Right renal pelvis (tissue), 4 donors: ENCODE measurements at regions not wholly inside any gene's neighbourhood (a gene's known extent, or its start where the extent isn't known, plus 50 kb on each side); places are given as distances from the start of the nearest gene placed in this dataset.

ENCODE experiments used
- DNase-seq, 4 donors: peaks; one replicate each; pipeline ENCODE4 v3.0.0-alpha.2; 2013; ENCODE audit warnings: low read depth in 4 of 4, low spot score in 3 of 4, missing footprints in 1 of 4

DNA sequence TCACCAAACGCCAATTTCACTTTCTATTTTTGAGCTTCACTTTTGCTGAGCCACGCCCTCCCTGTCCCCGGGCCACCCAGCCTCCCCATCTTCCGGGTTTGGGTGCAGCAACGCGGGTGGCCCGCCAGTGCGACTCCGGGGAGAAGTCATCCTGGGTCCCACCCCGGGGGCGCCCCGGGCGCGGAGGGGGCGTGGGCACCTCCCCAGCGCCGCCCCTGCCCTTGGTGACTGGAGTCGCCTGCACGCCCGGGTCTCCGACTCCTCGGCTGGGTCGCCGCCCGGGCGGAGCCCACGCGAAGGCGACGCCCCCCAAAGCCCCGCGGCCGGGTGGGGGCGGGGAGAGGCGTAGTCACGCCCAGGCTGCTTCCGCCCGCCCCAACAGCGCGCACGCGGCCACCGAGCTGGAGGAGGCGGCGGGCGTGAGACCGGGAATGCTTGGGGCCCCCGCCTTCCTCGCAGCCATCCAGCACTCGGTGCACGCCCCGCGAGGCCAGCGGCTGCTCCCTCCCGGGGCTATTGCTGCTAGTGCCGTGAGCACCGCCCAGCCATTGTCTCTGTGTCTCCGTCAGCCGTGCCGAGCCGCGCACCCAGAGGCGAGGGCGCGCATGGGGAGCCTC is 362.1 kb upstream of the AMELY start:
- DNase-seq: peak in 3 of 4 donors; percentile 43 to 59 (median 48)

DNA sequence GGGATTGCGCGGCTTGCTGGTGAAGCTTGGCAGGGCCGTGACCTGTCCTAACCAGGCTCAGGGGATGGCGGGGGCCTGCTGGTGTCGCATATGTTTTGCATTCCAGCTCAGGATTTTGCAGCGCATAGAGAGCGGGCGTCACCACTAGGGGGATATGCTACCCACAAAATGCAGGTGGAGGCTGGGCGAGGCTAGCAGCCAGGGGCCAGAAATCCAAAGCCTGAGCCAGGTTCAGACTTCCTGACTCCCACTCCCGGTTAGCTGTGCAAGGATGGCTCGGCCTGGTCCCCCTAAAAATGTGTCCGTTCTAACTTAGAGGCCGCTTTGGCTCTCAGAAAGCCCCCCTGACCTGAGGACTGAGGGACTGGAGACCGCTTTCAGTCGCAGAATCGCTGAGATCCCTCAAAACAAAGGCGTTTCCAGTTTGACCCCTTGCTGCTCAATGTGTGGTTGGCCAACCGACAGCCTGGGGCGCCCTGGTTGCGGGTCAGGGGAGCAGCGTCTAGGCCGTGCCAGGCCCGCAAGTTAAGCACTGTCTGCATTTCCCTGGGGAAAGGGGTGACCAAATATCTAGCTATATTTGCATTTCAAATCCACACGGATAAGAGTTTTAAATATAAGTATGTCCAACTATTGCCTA is 361.1 kb upstream of the AMELY start:
- no peak for DNase-seq

DNA sequence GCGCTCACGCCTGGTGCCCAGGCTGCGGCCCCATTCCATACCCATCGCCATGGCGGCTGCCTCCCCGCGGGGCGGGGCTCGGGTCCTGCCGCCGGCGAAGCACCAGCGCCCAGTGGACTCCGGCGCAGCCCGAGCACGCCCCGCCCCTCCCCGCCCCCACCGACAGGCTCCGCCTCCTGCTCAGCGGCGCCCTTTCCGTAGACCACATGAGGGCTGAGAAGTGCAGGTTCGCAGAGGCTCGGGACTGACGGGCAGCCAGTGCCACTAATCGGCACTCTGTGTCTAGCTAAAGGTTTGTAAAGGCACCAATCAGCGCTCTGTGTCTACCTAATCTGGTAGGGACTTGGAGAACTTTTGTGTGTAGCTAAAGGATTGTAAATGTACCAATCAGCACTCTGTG is 352.2 kb upstream of the AMELY start:
- no peak for DNase-seq

DNA sequence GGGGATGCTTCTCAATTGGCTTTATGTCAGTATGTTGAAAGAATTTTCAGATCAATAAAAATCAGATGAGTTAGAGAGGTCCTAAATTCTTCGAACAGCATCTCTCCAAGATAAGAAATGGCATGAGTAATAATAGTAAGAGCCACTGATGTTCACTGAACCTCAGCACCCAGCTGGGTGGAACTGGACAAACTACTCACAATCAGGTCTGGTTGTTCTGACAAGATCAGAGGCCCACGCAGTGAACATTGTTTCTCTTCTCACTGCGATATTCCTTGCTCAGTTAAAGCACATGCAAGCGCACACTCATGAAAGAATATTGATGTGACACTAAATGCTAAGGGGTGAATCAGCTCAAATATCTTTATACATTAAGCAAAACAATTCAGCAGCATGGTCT is 351.0 kb upstream of the AMELY start:
- no peak for DNase-seq

DNA sequence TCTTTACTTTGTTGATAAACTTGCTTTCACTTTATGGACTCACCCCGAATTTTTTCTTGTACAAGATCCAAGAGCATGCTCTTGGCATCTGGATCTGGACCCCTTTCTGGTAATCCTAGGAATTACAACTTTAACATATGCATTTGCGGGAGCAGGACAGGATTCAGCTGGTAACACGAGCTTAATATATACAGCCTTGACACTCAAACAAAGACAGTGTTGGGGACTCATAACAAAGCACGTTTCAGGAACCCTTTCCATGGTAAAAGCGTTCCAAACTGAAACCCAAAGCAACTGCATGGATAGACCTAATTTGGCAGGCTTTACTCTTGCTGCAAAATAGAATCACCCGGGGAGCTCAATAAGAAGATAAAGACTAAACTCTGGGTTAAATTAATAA is 349.7 kb upstream of the AMELY start:
- no peak for DNase-seq

DNA sequence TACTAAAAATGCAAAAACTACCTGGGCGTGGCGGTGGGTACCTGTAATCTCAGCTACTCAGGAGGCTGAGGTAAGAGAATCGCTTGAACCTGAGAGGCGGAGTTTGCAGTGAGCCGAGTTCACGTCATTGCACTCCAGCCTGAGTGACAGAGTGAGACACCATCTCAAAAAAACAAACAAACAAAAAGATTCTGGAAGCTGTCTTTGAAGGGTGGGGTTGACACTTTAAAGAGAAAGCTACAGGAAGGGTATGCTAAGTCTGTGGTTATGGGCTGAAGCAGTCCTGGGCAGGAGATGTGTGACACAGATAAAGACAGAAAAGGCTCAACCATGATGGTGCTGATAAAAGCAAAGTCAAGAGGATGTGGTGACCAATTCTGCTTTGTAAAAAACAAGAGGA is 328.5 kb upstream of the AMELY start:
- DNase-seq: no peak

DNA sequence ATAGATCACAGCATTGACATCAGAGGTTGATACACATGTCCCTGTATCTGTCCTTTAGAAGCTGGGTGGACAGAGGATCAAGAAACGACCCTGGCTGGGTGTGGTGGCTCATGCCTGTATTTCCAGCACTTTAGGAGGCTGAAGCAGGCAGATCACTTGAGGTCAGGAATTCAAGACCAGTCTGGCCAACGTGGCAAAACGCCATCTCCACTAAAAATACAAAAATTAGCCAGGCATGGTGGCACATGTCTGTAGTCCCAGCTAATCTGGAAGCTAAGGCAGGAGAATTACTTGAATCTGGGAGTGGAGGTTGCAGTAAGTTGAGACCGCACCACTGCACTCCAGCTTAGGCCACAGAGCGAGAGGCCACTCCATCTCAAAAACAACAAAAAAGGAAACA is 300.4 kb upstream of the AMELY start:
- DNase-seq: no peak

DNA sequence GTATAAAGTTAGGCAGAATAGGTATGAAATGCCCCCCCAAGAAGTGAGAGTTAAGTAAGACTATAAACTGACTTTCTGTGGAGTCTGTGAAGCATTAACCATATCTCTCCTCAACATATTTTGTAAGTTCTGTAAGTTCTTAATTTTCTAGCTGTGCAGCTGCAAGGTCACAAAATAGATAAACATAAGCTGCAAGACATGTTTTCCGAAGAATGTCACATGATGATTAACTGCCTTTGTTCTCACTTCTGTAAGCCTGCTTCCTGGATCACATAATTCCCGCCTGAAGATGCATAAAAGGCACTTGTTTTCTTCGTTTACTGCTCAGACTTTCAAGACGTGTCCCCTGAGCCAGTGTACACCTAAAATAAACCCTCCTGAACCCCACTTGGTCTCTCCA is 292.9 kb upstream of the AMELY start:
- no peak for DNase-seq

DNA sequence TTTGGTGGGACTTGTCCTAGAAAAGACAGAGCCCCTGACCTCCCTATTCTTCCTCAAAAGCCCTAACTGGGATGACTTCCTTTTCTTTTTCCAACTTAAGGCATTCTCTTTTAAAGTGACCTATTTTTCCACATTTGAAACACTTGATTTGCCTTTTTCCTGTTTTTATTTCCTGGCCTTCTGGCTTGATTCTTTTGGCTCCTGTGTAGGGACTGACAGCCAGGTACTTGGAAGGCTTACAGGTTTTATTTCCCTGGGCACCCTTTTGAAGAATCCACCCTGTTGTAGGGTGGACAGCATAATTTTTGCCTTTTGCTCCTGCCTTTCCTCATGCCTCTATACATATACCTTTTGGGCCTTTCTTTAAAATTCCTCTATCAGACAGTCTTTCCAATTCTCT is 271.0 kb upstream of the AMELY start:
- no peak for DNase-seq

DNA sequence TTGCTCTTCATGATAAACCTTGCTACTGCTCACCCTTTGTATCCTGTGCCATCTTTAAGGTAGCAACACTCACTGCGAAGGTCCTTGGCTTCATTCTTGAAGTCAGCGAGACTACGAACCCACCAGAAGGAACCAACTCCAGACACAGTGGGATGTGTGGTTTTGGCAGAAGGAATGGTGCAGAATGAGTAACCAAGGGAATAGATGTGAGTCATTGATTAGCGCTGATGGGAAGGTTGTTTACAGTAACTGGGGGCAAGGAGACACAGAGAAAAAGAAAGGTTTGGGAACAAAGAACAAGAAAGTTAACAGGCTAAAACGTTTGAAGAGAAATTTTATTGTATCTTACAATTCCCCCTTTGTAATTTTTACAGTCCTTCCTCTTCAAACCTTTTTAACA is 266.1 kb upstream of the AMELY start:
- DNase-seq: no peak

DNA sequence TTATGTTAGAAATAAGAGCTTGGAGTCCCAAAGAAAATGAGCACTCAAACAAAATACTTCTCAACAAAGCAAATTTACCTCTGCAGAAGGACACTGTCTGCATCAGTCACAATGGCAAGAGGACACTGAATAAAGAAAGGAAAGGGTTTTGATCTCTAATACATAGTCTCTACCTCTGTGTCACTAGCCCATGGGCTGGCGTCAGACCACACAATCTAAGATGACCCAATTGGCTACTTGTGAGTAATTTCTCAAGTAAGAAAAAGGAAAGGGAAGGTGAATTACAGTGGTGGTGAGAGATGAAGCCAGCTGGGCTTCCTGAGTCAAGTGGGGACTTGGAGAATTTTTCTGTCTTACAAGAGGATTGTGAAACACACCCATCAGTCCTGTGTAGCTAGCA is 257.9 kb upstream of the AMELY start:
- DNase-seq: no peak

DNA sequence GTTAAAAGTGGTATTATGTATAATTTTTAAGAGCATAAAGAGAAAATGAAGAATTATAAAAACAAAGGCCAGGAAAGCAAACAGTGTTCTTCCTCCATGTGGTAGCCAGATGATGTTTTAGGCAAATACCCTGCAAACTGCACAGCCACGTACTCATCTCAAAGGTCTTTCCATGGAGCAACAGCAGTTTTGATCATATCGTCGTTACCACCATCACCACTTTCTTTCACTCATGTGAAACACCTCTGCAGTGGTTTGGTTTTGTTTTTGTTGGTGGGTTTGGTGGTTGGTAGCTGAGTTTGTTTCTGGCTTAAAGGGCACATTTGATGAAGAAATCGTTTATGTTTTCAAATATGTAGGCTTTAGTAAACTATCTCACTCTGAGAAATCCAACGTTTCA is 229.9 kb upstream of the AMELY start:
- DNase-seq: no peak
